HepG2 (cell line): ENCODE measurements at regions not wholly inside any gene's neighbourhood (a gene's known extent, or its start where the extent isn't known, plus 50 kb on each side); places are given as distances from the start of the nearest gene placed in this dataset.

Experiments
- ATAC-seq: fragments of 200-7000 bp; cut with Tn5 transposase; 3 replicates; pipeline ENCODE4 v1.9.1; 2020; ENCODE audit warnings: mild to moderate bottlenecking, moderate library complexity
- BruUV-seq: library from RNA; stranded (reverse); fragments of 400-500 nt; replicated peaks from 2 replicates; lab custom pipeline; 2021; lab: Mats Ljungman, UMichigan
- CTCF ChIA-PET: fragments of 300-600 bp; formaldehyde crosslinking; extraction: SDS; loops from one replicate; lab custom pipeline; 2021; ENCODE audit warnings: low total read pairs, inconsistent platforms, low intra/inter-chr PET ratio; lab: Yijun Ruan, JAX
- POLR2A ChIA-PET: fragments of 350-600 bp; sonication (Branson Sonifier 250); formaldehyde crosslinking; loops from one replicate; lab custom pipeline; 2020; ENCODE audit warnings: antibody characterized with exemption, inconsistent platforms; lab: Yijun Ruan, JAX
- DNase-seq: peaks from one replicate; pipeline ENCODE4 v3.0.0-alpha.2; 2015; ENCODE audit warnings: low spot score
- FAIRE-seq: peaks from 3 replicates; lab custom pipeline; 2011; peaks lifted over from hg19 to GRCh38; lab: Jason Lieb, UNC
- H2AFZ ChIP-seq: one replicate; pipeline ENCODE4 v1.6.1; 2011; ENCODE audit warnings: low read length, inconsistent platforms
- H3K27ac ChIP-seq: fragments of 300-600 bp; 3 replicates; pipeline ENCODE4 v1.8.0; 2011; ENCODE audit warnings: mixed run types, mild to moderate bottlenecking, mixed read lengths, low read length, inconsistent platforms; ENCODE audit not compliant: insufficient read depth; ENCODE audit errors: extremely low read length
- H3K27me3 ChIP-seq, 2 experiments: fragments of 200-600 bp in 1 of 2; 2 replicates in 1 of 2; 3 replicates in 1 of 2; pipeline versions ENCODE4 v1.6.0 to v1.8.0; 2011; ENCODE audit warnings: low read length in 2 of 2, mild to moderate bottlenecking in 2 of 2, moderate library complexity in 2 of 2, inconsistent platforms in 1 of 2; ENCODE audit not compliant: insufficient read depth in 2 of 2, control insufficient read depth in 1 of 2
- H3K36me3 ChIP-seq, 2 experiments: fragments of 200-600 bp in 1 of 2; replicated peaks in 1 of 2; 2 replicates in 1 of 2; 3 replicates in 1 of 2; pipeline versions ENCODE4 v1.5.1 to v1.8.0; 2011; ENCODE audit warnings: low read length in 2 of 2, inconsistent platforms in 1 of 2; ENCODE audit not compliant: insufficient read depth in 2 of 2, control insufficient read depth in 1 of 2
- H3K4me1 ChIP-seq: 2 replicates; pipeline ENCODE4 v1.5.1; 2012; ENCODE audit warnings: low read length, inconsistent platforms; ENCODE audit not compliant: insufficient read depth
- H3K4me2 ChIP-seq: 2 replicates; pipeline ENCODE4 v1.6.0; 2011; ENCODE audit warnings: low read depth, low read length, inconsistent platforms
- H3K4me3 ChIP-seq, 3 experiments: fragments of 200-600 bp in 1 of 3; sonication (generic), shearing (Covaris generic) in 1 of 3; replicated peaks in 1 of 3; 2 replicates each; pipeline ENCODE4 v1.5.1; 2011 to 2016; ENCODE audit warnings: low read length in 3 of 3, inconsistent platforms in 2 of 3, low read depth in 2 of 3, mild to moderate bottlenecking in 2 of 3, control low read depth in 1 of 3, mixed read lengths in 1 of 3; ENCODE audit not compliant: insufficient read depth in 1 of 3
- H3K79me2 ChIP-seq: one replicate; pipeline ENCODE4 v1.6.1; 2011; ENCODE audit warnings: low read length, inconsistent platforms; ENCODE audit not compliant: insufficient read depth
- H3K9ac ChIP-seq: 2 replicates; pipeline ENCODE4 v1.6.0; 2011; ENCODE audit warnings: mild to moderate bottlenecking, low read depth, low read length, inconsistent platforms; ENCODE audit not compliant: insufficient read depth
- H3K9me3 ChIP-seq: 2 replicates; pipeline ENCODE4 v1.5.1; 2012; ENCODE audit warnings: mild to moderate bottlenecking, low read length
- H4K20me1 ChIP-seq: 2 replicates; pipeline ENCODE4 v1.6.0; 2011; ENCODE audit warnings: inconsistent platforms, mild to moderate bottlenecking, low read length, moderate library complexity; ENCODE audit not compliant: insufficient read depth
- BRCA1 ChIP-seq: sonication (generic); formaldehyde crosslinking; IDR thresholded peaks from 2 replicates; pipeline ENCODE4 v1.4.0; 2020; ENCODE audit warnings: missing genetic modification reagents
- CEBPB ChIP-seq: IDR thresholded peaks from 2 replicates; pipeline ENCODE4 v1.6.1; 2011; ENCODE audit warnings: low read depth, low read length, improper control_type of control experiment, borderline replicate concordance
- HDAC6 ChIP-seq: fragments of 200-600 bp; sonication (generic); IDR thresholded peaks from 2 replicates; pipeline ENCODE4 v1.7.0; 2017; ENCODE audit warnings: mild to moderate bottlenecking, antibody characterized with exemption, low read length, low read depth
- HNF4A ChIP-seq: sonication (generic); formaldehyde crosslinking; IDR thresholded peaks from 2 replicates; pipeline ENCODE4 v1.4.0; 2020; ENCODE audit warnings: missing genetic modification reagents
- IRF2 ChIP-seq: IDR thresholded peaks from 2 replicates; pipeline ENCODE4 v1.6.1; 2018; ENCODE audit warnings: missing genetic modification reagents, missing compliant biosample characterization
- SOX13 ChIP-seq, 3 experiments: fragments of 450-650 bp in 1 of 3; sonication (generic) in 1 of 3; formaldehyde crosslinking in 1 of 3; IDR thresholded peaks in 2 of 3; conservative IDR thresholded peaks in 1 of 3; 2 replicates each; pipeline versions ENCODE4 v1.5.0 to v1.6.1; 2016 to 2020; ENCODE audit warnings: antibody characterized with exemption in 1 of 3, mild to moderate bottlenecking in 1 of 3, missing compliant biosample characterization in 1 of 3, missing genetic modification reagents in 1 of 3, moderate library complexity in 1 of 3
- SOX5 ChIP-seq: IDR thresholded peaks from 2 replicates; pipeline ENCODE4 v1.6.1; 2016; ENCODE audit warnings: borderline replicate concordance
- SOX6 ChIP-seq, 2 experiments: fragments of 450-650 bp in 1 of 2; sonication (generic) in 1 of 2; formaldehyde crosslinking in 1 of 2; IDR thresholded peaks; 2 replicates each; pipeline versions ENCODE4 v1.4.0 to v1.6.1; 2017 to 2020; ENCODE audit warnings: antibody characterized with exemption in 1 of 2, mild to moderate bottlenecking in 1 of 2, missing genetic modification reagents in 1 of 2
- SYNCRIP ChIP-seq: fragments of 200-400 bp; formaldehyde crosslinking; IDR thresholded peaks from 2 replicates; pipeline ENCODE4 v1.6.1; 2018; ENCODE audit warnings: mild to moderate bottlenecking, low read depth, low read length; ENCODE audit not compliant: insufficient read depth
- WGBS: methylation state at CpG from one replicate; pipeline ENCODE4 v1.1.6; 2017; ENCODE audit warnings: low lambda C conversion rate; 5-methylcytosine and 5-hydroxymethylcytosine counted together
- in situ Hi-C: cut with HindIII; loops from 2 replicates; pipeline ENCODE4 v1.10.0; 2017; ENCODE audit warnings: low pct_unique_long_range_greater_than_20kb; ENCODE audit not compliant: extremely low pct_ligation_motif_present
- intact Hi-C: fragments of 100-400 bp; cut with micrococcal nuclease; formaldehyde crosslinking; loops from one replicate; pipeline ENCODE4 v1.10.0; 2022; ENCODE audit not compliant: unreplicated experiment
- TF ChIP-seq, protein P1 (sequence below): IDR thresholded peaks from 2 replicates; pipeline ENCODE4 v1.4.0; 2020; ENCODE audit warnings: mild to moderate bottlenecking, missing genetic modification reagents
- TF ChIP-seq, protein P2 (sequence below): sonication (generic); IDR thresholded peaks from 2 replicates; pipeline ENCODE4 v1.6.1; 2016; ENCODE audit warnings: low read depth, borderline replicate concordance

DNA sequence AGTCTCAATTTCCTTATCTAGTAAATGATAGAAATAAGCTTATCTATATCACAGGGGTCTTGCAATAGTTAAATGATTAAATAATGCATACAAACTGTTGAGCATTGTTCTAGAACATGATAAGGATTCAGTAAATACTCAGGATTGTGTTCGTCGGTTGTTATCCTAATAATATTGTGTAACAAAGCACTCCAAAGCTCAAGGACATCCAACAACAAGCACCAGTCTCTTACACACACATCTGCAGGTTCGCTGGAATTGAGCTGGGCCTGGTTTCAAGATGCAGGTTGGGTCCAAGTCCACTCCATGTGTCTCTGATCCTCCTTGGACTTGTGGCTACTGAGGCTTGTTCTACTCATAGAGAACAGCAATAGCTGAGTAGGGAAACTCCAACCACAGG, 74.1 kb upstream of the MC3R start:
- peaks cover 24% of the 10 kb centered on the region; the same call in 1 of the 2 replicates for H3K9me3 ChIP-seq
- ATAC-seq = no peak
- no peaks in the 10 kb centered on the region for H3K36me3 ChIP-seq
- H3K27me3 ChIP-seq = peaks cover 0 to 2% of the 10 kb centered on the region in 2 experiments; a peak in 1 of 5 replicates
- no peak overlapping the region for H3K4me3 ChIP-seq
- POLR2A ChIA-PET = no interaction called here
- BruUV-seq = no TSS peak
- in situ Hi-C loops = no loop called here
- H3K79me2 ChIP-seq = no peaks in the 10 kb centered on the region
- 0% methylated on average over 3 of the region's 3 CpGs for WGBS
- H3K27ac ChIP-seq = no peak overlapping the region
- H3K4me2 ChIP-seq = no peak overlapping the region
- no peaks in the 10 kb centered on the region for H3K4me1 ChIP-seq
- CTCF ChIA-PET = no interaction called here
- H3K9ac ChIP-seq = no peak overlapping the region
- H4K20me1 ChIP-seq = no peaks in the 10 kb centered on the region
- DNase-seq = peak; percentile 18
- TF ChIP-seq IRF2 (CRISPR knock-in tag) (no peak), CEBPB (peak; percentile 72), BRCA1 (no peak), HDAC6 (no peak), SOX5 (peak; percentile 32; the same call in 1 of the 2 replicates), SOX6 (IDR thresholded peaks at IDR 0.05) (no peak), SOX6 (CRISPR knock-in tag; IDR thresholded peaks at IDR 0.05) (peak; percentile 32; the same call in 1 of the 2 replicates), SYNCRIP (no peak), HNF4A (CRISPR knock-in tag) (peak; percentile 56; the same call in 1 of the 2 replicates), SOX13 (IDR thresholded peaks at IDR 0.05) (no peak), SOX13 (CRISPR knock-in tag; conservative IDR thresholded peaks at IDR 0.05 in 1 of 2, IDR thresholded peaks at IDR 0.05 in 1 of 2) (peak in 1 of 2 experiments; percentile 71; a peak in 2 of 4 replicates)
- TF ChIP-seq, protein P1, sequence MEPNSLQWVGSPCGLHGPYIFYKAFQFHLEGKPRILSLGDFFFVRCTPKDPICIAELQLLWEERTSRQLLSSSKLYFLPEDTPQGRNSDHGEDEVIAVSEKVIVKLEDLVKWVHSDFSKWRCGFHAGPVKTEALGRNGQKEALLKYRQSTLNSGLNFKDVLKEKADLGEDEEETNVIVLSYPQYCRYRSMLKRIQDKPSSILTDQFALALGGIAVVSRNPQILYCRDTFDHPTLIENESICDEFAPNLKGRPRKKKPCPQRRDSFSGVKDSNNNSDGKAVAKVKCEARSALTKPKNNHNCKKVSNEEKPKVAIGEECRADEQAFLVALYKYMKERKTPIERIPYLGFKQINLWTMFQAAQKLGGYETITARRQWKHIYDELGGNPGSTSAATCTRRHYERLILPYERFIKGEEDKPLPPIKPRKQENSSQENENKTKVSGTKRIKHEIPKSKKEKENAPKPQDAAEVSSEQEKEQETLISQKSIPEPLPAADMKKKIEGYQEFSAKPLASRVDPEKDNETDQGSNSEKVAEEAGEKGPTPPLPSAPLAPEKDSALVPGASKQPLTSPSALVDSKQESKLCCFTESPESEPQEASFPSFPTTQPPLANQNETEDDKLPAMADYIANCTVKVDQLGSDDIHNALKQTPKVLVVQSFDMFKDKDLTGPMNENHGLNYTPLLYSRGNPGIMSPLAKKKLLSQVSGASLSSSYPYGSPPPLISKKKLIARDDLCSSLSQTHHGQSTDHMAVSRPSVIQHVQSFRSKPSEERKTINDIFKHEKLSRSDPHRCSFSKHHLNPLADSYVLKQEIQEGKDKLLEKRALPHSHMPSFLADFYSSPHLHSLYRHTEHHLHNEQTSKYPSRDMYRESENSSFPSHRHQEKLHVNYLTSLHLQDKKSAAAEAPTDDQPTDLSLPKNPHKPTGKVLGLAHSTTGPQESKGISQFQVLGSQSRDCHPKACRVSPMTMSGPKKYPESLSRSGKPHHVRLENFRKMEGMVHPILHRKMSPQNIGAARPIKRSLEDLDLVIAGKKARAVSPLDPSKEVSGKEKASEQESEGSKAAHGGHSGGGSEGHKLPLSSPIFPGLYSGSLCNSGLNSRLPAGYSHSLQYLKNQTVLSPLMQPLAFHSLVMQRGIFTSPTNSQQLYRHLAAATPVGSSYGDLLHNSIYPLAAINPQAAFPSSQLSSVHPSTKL (CRISPR knock-in tag) = 0 out of 2 replicates have a peak, but pooled peaks have one; percentile 21
- TF ChIP-seq, protein P2, sequence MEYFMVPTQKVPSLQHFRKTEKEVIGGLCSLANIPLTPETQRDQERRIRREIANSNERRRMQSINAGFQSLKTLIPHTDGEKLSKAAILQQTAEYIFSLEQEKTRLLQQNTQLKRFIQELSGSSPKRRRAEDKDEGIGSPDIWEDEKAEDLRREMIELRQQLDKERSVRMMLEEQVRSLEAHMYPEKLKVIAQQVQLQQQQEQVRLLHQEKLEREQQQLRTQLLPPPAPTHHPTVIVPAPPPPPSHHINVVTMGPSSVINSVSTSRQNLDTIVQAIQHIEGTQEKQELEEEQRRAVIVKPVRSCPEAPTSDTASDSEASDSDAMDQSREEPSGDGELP = no peak
- H2AFZ ChIP-seq = no peak overlapping the region
- intact Hi-C loops = loop anchor here (5.0 kb wide), 1 partner anchor 757 kb away; no protein-coding TSS in a partner anchor
- no peak for FAIRE-seq
